CD14-positive monocyte (primary cell): ENCODE measurements at regions not wholly inside any gene's neighbourhood (a gene's known extent, or its start where the extent isn't known, plus 50 kb on each side); places are given as distances from the start of the nearest gene placed in this dataset.

Experiments
- DNase-seq, 3 donors: peaks; one replicate each; pipeline ENCODE4 v3.0.0-alpha.2; 2011 to 2022
- H2AFZ ChIP-seq: 2 replicates; pipeline ENCODE4 v1.6.0; 2012; ENCODE audit warnings: mild to moderate bottlenecking, low read depth, low read length, inconsistent platforms; ENCODE audit not compliant: insufficient read depth, poor library complexity, severe bottlenecking
- H3K27ac ChIP-seq, 2 donors: 1 replicate in 1 of 2; 2 replicates in 1 of 2; pipeline ENCODE4 v1.5.1; 2012 to 2013; ENCODE audit warnings: low read length in 2 of 2, control low read depth in 1 of 2, inconsistent platforms in 1 of 2, low read depth in 1 of 2, mild to moderate bottlenecking in 1 of 2
- H3K27me3 ChIP-seq, 2 donors: one replicate each; pipeline versions ENCODE4 v1.6.0 to v1.6.1; 2011 to 2013; ENCODE audit warnings: low read length in 2 of 2; ENCODE audit not compliant: control insufficient read depth in 2 of 2, insufficient read depth in 2 of 2
- H3K36me3 ChIP-seq, 2 donors: replicated peaks in 1 of 2; 1 replicate in 1 of 2; 2 replicates in 1 of 2; pipeline versions ENCODE4 v1.5.1 to v1.6.1; 2012 to 2013; ENCODE audit warnings: low read length in 2 of 2, control low read depth in 1 of 2, inconsistent platforms in 1 of 2, mild to moderate bottlenecking in 1 of 2; ENCODE audit not compliant: insufficient read depth in 2 of 2, control insufficient read depth in 1 of 2
- H3K4me1 ChIP-seq, 2 donors: 1 replicate in 1 of 2; 2 replicates in 1 of 2; pipeline versions ENCODE4 v1.5.1 to v1.6.1; 2012 to 2013; ENCODE audit warnings: low read length in 2 of 2, control low read depth in 1 of 2, inconsistent platforms in 1 of 2, mild to moderate bottlenecking in 1 of 2, moderate library complexity in 1 of 2; ENCODE audit not compliant: insufficient read depth in 2 of 2, control insufficient read depth in 1 of 2
- H3K4me2 ChIP-seq: replicated peaks from 2 replicates; pipeline ENCODE3; 2012; ENCODE audit warnings: low read length, moderate library complexity, mild to moderate bottlenecking; ENCODE audit not compliant: poor library complexity, severe bottlenecking; ENCODE audit errors: extremely low read depth
- H3K4me3 ChIP-seq, 3 experiments: fragments of 200-600 bp in 1 of 3; sonication (generic) in 1 of 3; replicated peaks in 1 of 3; 1 replicate in 2 of 3; 2 replicates in 1 of 3; pipeline ENCODE4 v1.5.1; 2011 to 2013; ENCODE audit warnings: low read length in 3 of 3, mild to moderate bottlenecking in 3 of 3, control low read depth in 2 of 3, low read depth in 2 of 3, inconsistent platforms in 1 of 3, moderate library complexity in 1 of 3
- H3K79me2 ChIP-seq: 2 replicates; pipeline ENCODE4 v1.6.0; 2012; ENCODE audit warnings: mild to moderate bottlenecking, control low read depth, inconsistent platforms, low read length, moderate library complexity; ENCODE audit not compliant: insufficient read depth
- H3K9ac ChIP-seq: 2 replicates; pipeline ENCODE4 v1.6.0; 2017; ENCODE audit warnings: low read length, mild to moderate bottlenecking; ENCODE audit not compliant: insufficient read depth, poor library complexity, severe bottlenecking
- H3K9me3 ChIP-seq, 2 donors: replicated peaks in 1 of 2; 1 replicate in 1 of 2; 2 replicates in 1 of 2; pipeline versions ENCODE4 v1.5.1 to v1.6.1; 2012 to 2013; ENCODE audit warnings: low read length in 2 of 2, control low read depth in 1 of 2; ENCODE audit not compliant: control insufficient read depth in 1 of 2, insufficient read depth in 1 of 2
- H4K20me1 ChIP-seq: 2 replicates; pipeline ENCODE4 v1.6.0; 2012; ENCODE audit warnings: mild to moderate bottlenecking, low read length, control low read depth, moderate library complexity; ENCODE audit not compliant: insufficient read depth
- H3K27ac Mint-ChIP-seq, 7 donors: one replicate each; pipeline ENCODE4 v1.8.0; 2020; ENCODE audit warnings: mild to moderate bottlenecking in 7 of 7, mixed read lengths in 7 of 7, moderate library complexity in 6 of 7, inconsistent platforms in 2 of 7
- H3K27me3 Mint-ChIP-seq, 3 donors: one replicate each; pipeline ENCODE4 v1.8.0; 2021 to 2022; ENCODE audit warnings: low read depth in 3 of 3, mild to moderate bottlenecking in 3 of 3, mixed read lengths in 3 of 3, moderate library complexity in 3 of 3, inconsistent platforms in 1 of 3
- H3K36me3 Mint-ChIP-seq, 2 donors: one replicate each; pipeline ENCODE4 v1.8.0; 2020; ENCODE audit warnings: mixed read lengths in 2 of 2, inconsistent platforms in 1 of 2, mild to moderate bottlenecking in 1 of 2
- H3K4me1 Mint-ChIP-seq: one replicate; pipeline ENCODE4 v1.8.0; 2020; ENCODE audit warnings: mild to moderate bottlenecking, mixed read lengths
- H3K4me3 Mint-ChIP-seq, 2 donors: one replicate each; pipeline ENCODE4 v1.8.0; 2020; ENCODE audit warnings: mild to moderate bottlenecking in 2 of 2, mixed read lengths in 2 of 2, moderate library complexity in 1 of 2
- H3K9me3 Mint-ChIP-seq, 7 donors: one replicate each; pipeline ENCODE4 v1.8.0; 2020 to 2022; ENCODE audit warnings: mixed read lengths in 7 of 7, mild to moderate bottlenecking in 6 of 7, moderate library complexity in 6 of 7, inconsistent platforms in 2 of 7
- CTCF ChIP-seq: fragments of 200-600 bp; IDR thresholded peaks from one replicate; pipeline ENCODE4 v1.8.0; 2022; ENCODE audit warnings: antibody characterized with exemption, mild to moderate bottlenecking
- WGBS: methylation state at CpG from one replicate; pipeline ENCODE4 v1.1.5; 2013; ENCODE audit warnings: missing lambda C conversion rate; ENCODE audit not compliant: insufficient coverage; 5-methylcytosine and 5-hydroxymethylcytosine counted together
- intact Hi-C, 2 donors: fragments of 100-400 bp; cut with micrococcal nuclease; formaldehyde crosslinking; loops; one replicate each; pipeline versions ENCODE4 v1.15.0 to v1.15.1; 2023

GRCh38 chr15:45747426-45747825 is 112.6 kb downstream of the SQOR start:
- intact Hi-C loops = no loop called here
- 90% methylated on average over 2 of the region's 3 CpGs for WGBS
- no peak overlapping the region for H3K4me3 ChIP-seq

GRCh38 chr15:45751629-45752028 is 116.8 kb downstream of the SQOR start:
- Histone ChIP-seq H4K20me1 (no peaks in the 10 kb centered on the region), H3K4me1 (no peaks in the 10 kb centered on the region), H3K36me3 (no peaks in the 10 kb centered on the region), H3K79me2 (no peaks in the 10 kb centered on the region), H3K9ac (no peak overlapping the region), H3K9me3 (no peaks in the 10 kb centered on the region), H3K27ac (no peak overlapping the region), H3K4me3 (no peak overlapping the region), H2AFZ (no peak overlapping the region), H3K27me3 (peaks cover 0 to 5% of the 10 kb centered on the region in 2 donors), H3K4me2 (no peak overlapping the region)
- Mint-ChIP-seq H3K4me3 (no peak overlapping the region), H3K27me3 (peaks cover 1 to 5% (median 5%) of the 10 kb centered on the region in 3 donors), H3K9me3 (peaks cover 0 to 13% (median 3%) of the 10 kb centered on the region in 7 donors), H3K4me1 (no peaks in the 10 kb centered on the region), H3K27ac (no peak overlapping the region), H3K36me3 (no peaks in the 10 kb centered on the region)
- WGBS = no CpG with 5 or more reads among the region's 3 CpGs
- intact Hi-C loops = no loop called here
- no peak for DNase-seq
- TF ChIP-seq CTCF = no peak

More at GRCh38 chr15:45747426-45747825, 112.6 kb downstream of the SQOR start:
- Histone ChIP-seq H3K27me3 (peaks cover 0 to 5% of the 10 kb centered on the region in 2 donors), H3K9ac (no peak overlapping the region), H3K27ac (no peak overlapping the region), H2AFZ (no peak overlapping the region), H3K9me3 (no peaks in the 10 kb centered on the region), H3K4me2 (no peak overlapping the region), H3K79me2 (no peaks in the 10 kb centered on the region), H4K20me1 (no peaks in the 10 kb centered on the region), H3K36me3 (no peaks in the 10 kb centered on the region), H3K4me1 (no peaks in the 10 kb centered on the region)
- no peak overlapping the region for H3K4me3 Mint-ChIP-seq
- DNase-seq = no peak
- H3K27ac Mint-ChIP-seq = no peak overlapping the region
- H3K9me3 Mint-ChIP-seq = peaks cover 0 to 3% (median 0%) of the 10 kb centered on the region in 7 donors
- H3K27me3 Mint-ChIP-seq = peaks cover 2 to 7% (median 6%) of the 10 kb centered on the region in 3 donors
- H3K4me1 Mint-ChIP-seq = no peaks in the 10 kb centered on the region
- TF ChIP-seq CTCF = no peak
- no peaks in the 10 kb centered on the region for H3K36me3 Mint-ChIP-seq
